ENCODE measurements at regions not wholly inside any gene's neighbourhood (a gene's known extent, or its start where the extent isn't known, plus 50 kb on each side); places are given as distances from the start of the nearest gene placed in this dataset.
"Not testable (repeated sequence)": the region's sequence is repeated elsewhere in the genome, so short reads cannot be mapped to it uniquely, and the experiment has no call there.

DNA sequence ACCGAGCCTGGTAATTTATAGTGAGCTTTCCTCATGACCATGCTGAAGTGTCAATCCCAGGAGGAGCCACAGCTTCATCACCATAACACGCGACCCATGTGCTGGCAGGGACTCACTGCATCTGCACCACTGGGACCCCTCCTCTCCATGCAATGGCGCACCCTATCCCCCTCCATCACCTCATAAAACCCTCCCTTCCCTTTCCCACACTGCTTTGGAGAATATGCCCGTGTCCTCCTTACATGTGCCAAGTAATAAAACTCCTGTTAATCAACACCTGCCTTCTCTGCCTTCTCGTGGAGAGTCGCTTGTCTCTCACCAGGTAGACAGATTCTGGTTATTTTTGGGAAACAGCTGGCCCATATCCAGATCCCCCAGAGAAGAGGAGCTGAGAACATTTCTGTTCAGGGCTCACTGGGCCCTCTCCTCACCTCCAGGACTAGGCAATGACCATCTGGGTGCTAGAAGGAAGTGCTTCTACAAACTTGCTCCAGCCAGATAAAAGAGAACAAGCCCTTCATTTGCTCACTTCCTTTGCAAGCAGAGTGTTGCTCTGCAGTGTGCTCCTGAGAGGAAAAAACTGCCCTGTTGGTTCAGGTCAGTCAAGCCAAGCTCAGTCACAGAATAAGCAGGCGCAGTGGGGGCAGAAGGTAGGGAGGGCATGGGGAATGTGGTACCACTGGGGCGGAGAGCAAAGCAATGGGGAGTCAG lies 894.3 kb downstream of the UQCRFS1 start:
- no peak for DNase-seq (ENCODE audit: low spot score)

DNA sequence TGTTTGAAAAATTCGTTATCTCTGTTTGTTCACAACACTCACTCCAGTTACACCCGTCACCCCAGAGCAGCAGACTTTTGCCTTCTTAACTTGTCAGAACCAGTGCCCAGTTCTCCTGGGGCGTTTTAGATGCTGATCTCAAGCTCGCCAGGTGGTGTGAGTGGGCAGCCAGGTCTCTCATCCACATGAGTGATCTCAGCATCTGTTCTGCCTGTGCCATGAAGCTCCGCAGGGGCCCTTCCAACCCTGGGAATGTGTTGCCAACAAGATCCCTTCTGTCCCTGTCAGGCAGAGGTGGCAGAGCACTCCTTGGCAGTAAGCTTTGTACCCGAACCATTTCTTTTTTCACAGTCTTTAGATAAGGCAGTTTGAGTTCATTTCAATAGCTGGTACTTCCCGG lies 896.5 kb downstream of the UQCRFS1 start:
- DNase-seq (ENCODE audit: low spot score) = no peak

DNA sequence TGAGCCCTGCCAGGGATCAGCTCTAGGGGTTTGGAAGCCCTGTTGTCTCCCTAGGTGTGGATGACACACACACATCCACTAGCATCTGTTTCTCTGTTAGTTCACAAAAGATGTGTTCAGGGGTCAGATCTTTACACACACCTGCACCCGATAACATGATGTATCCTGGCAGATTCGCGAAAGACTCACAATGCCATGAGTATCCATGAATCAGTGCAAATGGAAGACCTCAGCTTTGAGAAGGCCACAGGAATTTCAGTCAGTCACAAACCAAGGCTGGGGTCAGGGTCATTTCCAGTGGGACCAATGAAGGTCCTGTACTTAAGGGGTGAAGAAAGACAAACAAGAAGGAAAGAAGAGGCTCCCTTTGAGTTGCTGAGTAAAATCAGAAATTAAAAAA lies 898.2 kb downstream of the UQCRFS1 start:
- no peak for DNase-seq (ENCODE audit: low spot score)

DNA sequence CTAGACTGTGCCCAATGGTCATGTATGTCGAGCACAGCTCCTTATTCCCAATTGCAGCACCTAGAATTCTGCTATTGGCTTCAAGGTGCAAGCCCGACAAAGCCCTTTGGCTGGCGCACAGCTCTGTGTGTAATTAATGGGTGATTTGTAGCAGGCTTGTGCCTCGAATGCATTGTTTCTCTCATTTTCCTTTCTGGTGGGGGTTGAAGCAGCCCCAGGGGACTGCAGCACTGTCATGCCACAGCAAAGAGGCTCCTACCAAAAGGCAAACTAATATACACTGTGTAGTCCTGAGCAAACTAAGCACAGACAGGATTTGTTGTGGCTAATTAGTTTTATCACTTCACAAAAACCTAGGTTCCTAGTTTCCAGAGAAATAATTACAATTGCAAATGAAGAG lies 898.7 kb downstream of the UQCRFS1 start:
- DNase-seq (ENCODE audit: low spot score) = no peak

DNA sequence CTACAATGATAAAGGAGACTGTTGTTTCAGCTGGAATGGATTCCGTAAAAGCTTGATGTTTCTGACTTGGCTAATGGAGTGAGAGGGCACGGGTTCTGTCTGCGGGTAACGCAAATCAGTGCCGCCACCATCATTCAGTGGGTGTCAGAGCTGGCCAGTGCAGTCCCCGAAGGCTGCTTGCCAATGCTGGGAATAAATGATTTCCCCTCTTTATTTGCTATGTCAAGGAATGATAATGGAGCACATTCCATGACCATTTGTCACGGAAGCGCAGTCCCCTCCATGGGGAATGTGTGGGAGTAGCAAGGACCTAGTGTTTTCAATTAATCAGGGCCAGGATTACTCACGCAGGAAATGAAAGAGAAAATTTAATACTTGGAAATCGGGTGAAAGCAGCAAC lies 899.3 kb downstream of the UQCRFS1 start:
- peak; percentile 90 for DNase-seq (ENCODE audit: low spot score)

DNA sequence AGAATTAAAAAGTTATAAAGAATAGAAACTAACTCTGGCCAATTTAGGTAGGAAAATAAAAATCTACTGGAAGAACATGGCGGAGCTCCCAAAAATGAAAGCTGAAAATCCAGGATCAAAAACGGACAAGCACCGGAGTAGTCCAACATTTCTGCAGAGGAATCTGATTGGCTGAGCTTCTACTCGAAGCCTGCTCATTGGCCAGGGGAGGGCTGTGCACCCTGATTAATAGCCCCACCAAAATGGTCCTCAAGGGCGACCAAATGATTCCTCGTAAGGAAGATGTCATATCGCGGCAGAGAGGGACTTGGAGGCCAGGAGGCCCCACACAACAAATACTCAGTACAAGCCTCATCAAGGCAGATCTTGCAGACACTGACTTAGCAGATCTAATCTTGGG lies 900.7 kb downstream of the UQCRFS1 start:
- no peak for DNase-seq (ENCODE audit: low spot score)

DNA sequence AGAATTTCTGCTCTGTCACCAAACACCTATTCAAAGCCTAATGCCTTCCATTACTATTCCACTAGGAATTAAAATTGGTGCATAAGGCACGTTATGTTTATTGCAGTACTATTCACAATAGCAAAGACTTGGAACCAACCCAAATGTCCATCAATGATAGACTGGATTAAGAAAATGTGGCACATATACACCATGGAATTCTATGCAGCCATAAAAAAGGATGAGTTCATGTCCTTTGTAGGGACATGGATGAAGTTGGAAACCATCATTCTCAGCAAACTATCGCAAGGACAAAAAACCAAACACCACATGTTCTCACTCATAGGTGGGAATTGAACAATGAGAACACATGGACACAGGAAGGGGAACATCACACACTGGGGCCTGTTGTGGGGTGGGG lies 902.1 kb downstream of the UQCRFS1 start:
- not testable (repeated sequence) for DNase-seq (ENCODE audit: low spot score)

DNA sequence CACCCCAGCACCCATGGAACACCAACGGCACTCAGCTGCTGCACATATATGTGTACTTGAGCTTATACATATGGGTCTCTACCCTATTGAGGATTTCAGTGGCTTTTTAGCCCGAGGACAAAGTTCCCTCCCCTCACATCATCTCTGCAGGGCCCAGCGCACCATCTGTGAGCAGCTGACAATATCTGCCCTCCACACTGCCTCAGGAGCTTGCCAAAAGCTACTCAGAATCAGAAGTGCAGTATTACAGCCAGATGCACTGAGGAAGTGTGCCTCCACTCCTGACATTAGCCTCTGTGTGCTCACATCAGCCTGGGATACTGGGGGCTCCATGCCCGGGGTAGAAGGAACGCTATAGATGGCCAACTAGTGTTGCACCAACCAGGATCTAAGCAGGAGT lies 903.9 kb downstream of the UQCRFS1 start:
- no peak for DNase-seq (ENCODE audit: low spot score)

DNA sequence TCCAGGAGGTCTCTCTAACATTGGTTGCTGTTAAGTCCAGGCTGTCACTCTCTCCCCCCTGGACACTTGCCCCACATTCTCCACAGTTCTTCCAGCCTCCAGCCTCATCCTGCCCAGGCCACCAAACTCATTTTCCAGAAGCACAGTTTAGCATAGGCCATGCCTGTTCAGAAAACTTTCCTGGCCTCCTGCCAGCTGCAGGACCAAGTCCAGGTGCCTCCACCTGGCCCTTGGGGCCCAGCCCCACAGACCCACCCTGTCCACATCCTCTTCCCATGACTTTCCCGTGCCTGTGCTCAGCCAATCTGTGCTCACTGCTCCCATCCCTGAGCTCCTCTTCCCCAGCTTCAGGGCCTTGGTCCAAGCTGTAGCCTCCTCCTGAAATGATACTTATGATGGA lies 905.0 kb downstream of the UQCRFS1 start:
- DNase-seq (ENCODE audit: low spot score) = no peak

DNA sequence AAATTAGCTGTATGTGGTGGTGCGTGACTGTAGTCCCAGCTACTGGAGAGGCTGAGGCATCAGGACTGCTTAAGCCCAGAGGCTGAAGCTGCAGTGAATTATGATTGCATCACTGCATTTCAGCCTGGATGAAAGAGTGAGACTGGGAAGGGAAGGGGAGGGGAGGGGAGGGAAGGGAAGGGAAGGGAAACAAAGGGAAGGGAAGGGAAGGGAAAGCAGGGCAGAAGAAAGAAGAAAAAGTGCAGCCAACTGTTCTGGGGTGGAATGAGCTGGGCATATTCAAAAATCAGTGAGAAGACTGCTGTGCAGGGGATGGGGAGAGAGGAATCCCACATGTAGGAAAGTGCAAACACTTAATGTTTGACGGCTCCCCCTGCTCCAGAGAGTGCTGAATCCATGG lies 905.5 kb downstream of the UQCRFS1 start:
- peak; percentile 39 for DNase-seq (ENCODE audit: low spot score)

DNA sequence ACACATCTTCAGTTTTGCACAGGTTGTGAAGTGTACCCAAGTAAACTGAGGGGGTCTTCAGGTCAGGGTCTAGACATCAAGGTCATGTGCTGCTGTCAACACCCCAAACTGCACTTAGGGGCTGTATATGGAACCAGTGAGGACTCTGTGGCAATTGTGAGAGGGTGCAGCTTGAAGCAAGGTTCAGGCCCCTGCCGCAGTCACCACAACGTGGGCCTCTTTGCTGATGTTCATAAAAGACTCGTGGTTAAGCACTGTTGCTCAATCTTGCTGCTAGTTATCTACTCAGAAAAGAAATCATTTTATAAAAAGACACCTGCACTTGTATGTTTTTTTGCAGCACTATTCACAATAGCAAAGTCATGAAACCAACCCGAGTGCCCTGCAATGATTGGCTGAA lies 907.4 kb downstream of the UQCRFS1 start:
- DNase-seq (ENCODE audit: low spot score) = no peak

DNA sequence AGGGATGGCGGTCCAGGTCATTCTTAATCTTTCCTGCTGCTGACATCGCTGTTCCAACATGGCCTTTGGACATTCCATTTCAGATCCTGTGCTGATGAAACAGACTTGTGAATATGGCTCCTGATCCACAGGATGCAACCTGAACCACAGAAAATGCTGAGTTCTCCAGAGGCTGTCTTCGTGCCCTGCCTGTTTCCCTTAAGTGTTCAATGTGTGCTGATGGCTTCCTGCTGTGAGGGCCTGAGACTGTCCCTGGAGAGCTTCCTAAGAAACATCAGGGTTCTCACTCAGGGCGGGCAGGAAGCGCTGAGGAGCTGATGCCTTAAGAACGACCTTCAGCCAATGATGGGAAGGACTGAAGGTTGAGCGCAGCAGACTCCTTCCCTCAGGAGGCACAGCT lies 909.4 kb downstream of the UQCRFS1 start:
- no peak for DNase-seq (ENCODE audit: low spot score)

DNA sequence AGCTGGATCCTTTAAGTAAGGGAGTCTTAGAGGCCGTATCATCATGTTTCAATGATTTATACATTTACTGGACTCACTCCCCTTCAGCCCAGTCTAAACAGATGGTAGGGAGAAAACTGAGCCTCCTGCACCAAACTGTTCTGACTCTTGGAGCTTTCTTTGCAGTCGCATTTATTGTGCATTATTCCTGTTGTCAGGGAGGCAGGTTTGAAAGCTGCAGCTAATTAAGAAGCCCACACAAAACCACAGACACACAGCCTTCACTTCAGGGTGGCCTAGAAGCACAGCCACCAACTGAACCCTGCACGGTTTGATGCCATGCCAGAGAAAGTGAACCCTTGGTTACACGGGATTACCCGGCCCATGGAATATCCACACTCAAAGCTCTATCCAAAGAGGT lies 911.0 kb downstream of the UQCRFS1 start:
- DNase-seq (ENCODE audit: low spot score) = no peak

DNA sequence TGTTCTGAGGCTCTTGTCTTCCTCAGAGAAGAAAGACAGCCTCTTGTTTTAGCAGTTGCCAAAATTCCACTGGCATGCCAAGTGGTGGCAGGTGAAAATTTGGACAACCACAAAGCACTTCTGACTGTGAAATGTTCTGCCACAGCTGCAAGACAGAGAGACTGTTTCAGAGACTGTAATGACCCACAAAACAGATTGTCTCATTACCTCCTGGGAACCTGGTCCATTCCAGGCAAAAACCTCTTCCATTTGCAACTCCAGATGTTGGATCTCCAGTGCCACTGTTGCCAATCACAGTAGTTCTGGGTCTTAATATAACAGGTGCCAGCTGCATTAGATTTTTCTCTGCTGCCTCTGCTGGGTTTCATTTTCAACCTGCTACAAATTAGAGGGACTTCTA lies 911.5 kb downstream of the UQCRFS1 start:
- DNase-seq (ENCODE audit: low spot score) = no peak

DNA sequence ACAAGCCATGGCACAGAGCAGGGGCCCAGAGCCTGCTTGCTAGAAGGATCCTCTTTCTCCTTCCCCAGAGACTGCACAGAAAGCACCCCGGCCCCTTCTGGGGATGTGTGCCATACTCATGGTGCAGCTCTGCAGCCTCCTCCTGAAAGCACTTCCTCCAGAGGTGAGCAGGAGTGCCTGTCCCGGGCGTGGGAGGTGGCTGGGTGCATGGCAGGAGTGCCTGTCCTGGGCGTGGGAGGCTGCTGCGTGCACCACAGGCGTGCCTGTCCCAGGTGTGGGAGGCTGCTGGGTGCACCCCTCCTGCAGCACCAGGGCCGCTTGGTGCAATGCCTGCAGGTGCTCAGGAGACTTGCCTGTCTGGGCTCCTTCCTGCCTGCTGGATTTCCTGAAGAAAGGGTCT lies 913.3 kb downstream of the UQCRFS1 start:
- no peak for DNase-seq (ENCODE audit: low spot score)

DNA sequence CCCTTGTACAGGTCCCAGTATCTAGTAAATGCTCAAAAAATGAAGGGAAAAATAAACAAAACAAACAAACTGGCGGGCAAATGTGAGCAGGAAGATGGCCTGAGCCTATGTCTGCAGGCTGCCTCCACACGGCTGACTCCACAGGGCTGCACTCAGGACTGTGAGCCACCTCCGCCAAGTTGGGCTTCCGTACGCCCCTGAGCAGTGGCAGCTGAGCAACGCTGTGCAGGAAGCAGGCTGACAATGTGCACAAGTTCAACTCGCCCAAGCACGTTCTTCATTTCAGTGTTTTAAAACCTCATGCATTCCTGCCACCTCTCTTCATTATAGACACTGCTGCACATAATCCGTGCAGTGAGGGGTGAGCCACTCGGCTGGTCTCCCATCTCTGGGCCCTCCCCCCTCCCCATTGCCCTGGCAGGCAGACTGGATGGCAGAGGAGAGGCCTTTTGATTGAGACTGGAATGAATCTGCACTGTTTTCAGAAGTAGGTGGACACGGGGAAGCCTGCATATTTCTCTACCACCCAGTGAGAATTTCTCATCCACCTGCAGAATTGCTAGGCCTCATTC lies 915.3 kb downstream of the UQCRFS1 start:
- DNase-seq (ENCODE audit: low spot score) = no peak

DNA sequence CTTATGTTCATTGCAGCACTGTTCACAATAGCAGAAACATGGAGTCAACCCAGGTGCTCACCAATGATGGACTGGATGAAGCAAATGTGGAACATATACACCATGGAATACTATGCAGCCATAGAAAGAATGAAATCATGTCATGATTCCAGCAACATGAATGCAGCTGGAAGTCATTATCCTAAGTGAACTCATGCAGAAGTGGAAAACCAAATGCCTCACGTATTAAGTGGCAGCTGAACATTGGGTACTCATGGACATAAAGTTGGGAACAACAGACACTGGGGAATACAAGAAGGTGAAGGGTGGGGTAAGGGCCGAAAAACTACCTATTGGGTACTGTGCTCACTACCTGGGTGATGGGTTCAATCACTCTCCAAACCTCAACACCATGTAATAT lies 915.9 kb downstream of the UQCRFS1 start:
- DNase-seq (ENCODE audit: low spot score) = no peak

DNA sequence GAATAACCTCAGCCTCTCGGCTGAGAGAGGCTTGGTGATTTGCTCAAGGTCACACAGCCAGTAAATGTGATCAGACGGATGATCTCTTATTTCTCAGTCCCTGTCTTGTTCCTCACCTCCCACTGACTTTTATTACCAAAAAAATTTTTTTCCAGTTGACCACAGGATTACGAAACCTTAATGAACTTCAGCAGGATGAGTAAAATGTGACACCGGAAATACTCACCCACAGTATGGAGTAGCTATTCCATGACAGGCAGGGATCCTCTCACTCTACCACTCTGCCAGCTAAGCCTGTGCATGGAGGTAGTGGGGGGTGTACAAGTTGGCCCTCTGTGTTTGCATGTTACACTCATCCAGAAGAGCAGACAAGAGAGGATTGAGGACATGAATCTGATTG lies 916.4 kb downstream of the UQCRFS1 start:
- DNase-seq (ENCODE audit: low spot score) = peak; percentile 68

DNA sequence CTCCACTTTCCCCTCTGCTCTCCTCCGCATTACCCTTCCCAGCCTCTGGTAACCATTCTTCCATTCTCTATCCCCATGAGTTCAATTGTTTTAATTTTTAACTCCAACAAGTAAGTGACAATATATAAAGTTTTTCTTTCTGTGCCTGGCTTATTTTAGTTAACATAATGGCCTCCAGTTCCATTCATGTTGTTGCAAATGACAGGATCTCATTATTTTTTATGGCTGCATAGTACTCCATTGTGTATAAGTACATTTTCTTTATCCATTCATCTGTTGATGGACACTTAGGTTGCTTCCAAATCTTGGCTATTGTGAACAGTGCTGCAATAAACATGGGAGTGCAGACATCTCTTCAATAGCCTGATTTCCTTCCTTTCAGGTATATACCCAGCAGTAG lies 918.0 kb downstream of the UQCRFS1 start:
- DNase-seq (ENCODE audit: low spot score) = not testable (repeated sequence)

DNA sequence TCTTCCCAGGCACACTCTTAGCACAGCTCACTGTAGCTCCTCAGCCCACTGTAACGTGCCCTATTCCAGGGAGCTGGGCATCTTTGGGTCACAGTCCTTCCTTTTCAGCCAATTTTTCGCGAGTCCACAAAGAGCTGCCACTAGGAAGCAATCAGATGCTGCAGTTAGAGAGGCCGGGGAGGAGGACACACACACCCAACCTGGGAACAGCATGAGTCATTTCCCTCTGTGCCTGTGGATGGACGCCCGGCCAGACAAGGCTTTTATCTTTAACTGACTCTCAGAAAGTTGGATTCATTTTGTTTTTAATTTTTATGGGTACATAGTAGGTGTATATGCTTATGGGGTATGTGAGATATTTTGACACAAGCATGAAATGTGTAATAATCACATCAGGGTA lies 918.6 kb downstream of the UQCRFS1 start:
- peak; percentile 88 for DNase-seq (ENCODE audit: low spot score)

DNA sequence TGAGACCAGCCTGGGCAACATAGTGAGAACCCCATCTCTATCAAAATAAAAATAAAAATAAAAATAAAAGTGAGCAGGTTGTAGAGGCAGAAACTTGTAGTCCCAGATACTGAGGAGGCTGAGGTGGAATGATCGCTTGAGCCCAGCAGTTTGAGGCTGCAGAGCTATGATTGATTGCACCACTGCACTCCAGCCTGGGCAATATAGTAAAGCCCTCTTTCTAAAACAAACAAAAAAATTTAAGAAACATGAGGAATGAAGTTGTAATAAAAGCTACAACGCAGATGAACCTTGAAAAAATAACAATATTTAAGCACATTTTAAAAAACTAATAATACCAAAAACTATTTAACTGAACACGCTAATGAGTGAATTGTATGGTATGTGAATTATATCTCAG lies 919.3 kb downstream of the UQCRFS1 start:
- DNase-seq (ENCODE audit: low spot score) = no peak

DNA sequence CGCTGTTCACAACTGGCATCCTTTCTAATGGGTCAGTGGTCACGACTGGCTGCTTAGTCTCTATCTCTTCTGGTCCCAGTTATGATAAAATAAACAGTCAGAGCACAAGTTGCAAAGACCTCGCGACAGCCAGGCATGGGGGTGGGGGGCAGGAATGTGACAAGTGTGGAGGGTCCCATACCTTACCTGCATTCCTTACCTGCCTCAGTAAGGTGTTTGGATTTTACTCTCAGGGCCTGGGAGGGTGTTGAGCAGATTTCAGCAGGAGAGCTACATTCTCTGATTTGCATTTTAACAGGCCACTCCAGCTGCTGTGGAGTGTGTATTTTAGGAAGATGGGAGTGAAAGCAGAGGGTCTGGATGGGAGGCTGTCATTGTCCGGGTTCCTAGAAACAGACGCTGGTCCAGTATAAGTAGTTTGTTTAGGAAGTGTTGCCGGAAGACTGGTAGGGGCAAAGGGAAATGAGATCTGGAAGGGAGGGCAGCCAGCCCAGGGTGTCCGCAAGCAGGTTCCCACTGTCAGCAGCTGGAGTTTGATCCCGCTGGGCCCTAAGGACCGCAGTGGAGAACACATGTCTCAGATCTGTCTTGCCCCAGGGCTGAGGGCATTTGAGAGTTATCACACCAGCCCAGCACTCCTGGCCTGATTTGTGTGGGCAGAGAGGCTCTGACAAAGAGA lies 920.0 kb downstream of the UQCRFS1 start:
- no peak for DNase-seq (ENCODE audit: low spot score)

DNA sequence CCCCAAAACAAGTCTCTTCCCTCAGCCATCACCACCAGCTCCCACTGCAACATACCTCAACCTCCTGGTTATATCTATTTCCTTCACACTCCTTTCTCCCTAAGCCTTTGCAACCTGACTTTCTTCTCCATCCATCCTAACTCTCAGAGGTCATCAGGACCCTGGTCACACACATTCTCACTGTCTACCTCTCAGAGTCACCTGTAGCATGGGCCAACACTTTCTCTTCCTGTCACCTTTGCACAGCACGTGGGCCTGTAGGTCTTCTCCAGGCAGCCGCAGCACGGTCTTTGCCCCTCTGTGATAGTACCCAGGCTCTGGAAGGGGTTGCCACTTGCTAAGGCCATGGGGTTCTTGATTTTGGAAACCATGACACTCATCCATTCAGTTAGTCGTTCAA lies 921.1 kb downstream of the UQCRFS1 start:
- no peak for DNase-seq (ENCODE audit: low spot score)
